GM18867 (cell line): ENCODE measurements at regions not wholly inside any gene's neighbourhood (a gene's known extent, or its start where the extent isn't known, plus 50 kb on each side); places are given as distances from the start of the nearest gene placed in this dataset.
A peak's percentile ranks its signal among the peaks of the same experiment; 100 is the strongest.
"Not testable (repeated sequence)": the region's sequence is repeated elsewhere in the genome, so short reads cannot be mapped to it uniquely, and the experiment has no call there.

Source experiments
- ATAC-seq: cut with Tn5 transposase; IDR thresholded peaks from one replicate; pipeline ENCODE4 v1.9.1; 2021; ENCODE audit warnings: mild to moderate bottlenecking, moderate library complexity; ENCODE audit not compliant: unreplicated experiment

- ATAC-seq = not testable (repeated sequence)
Measured at GRCh38 chr14:86064595-86064994, 534.7 kb downstream of the FLRT2 start.

- peak; percentile 53 for ATAC-seq
Measured at GRCh38 chr14:86057018-86057667, 527.2 kb downstream of the FLRT2 start.

GRCh38 chr14:86055512-86056075 lies 525.6 kb downstream of the FLRT2 start:
- ATAC-seq = no peak

GRCh38 chr14:86052868-86053267 lies 522.9 kb downstream of the FLRT2 start:
- no peak for ATAC-seq

- ATAC-seq = no peak
Measured at GRCh38 chr14:86050757-86051156, 520.8 kb downstream of the FLRT2 start.

GRCh38 chr14:86050072-86050683 lies 520.2 kb downstream of the FLRT2 start:
- ATAC-seq = no peak

- no peak for ATAC-seq
Measured at GRCh38 chr14:86039176-86039575, 509.2 kb downstream of the FLRT2 start.

GRCh38 chr14:86038387-86039042 lies 508.6 kb downstream of the FLRT2 start:
- peak; percentile 93 for ATAC-seq

GRCh38 chr14:86035882-86036281 lies 505.9 kb downstream of the FLRT2 start:
- peak; percentile 85 for ATAC-seq

- ATAC-seq = no peak
Measured at GRCh38 chr14:86027990-86028389, 498.0 kb downstream of the FLRT2 start.

GRCh38 chr14:86027144-86027543 lies 497.2 kb downstream of the FLRT2 start:
- no peak for ATAC-seq

GRCh38 chr14:86022031-86022629 lies 492.2 kb downstream of the FLRT2 start:
- no peak for ATAC-seq

- no peak for ATAC-seq
Measured at GRCh38 chr14:86020841-86021240, 490.9 kb downstream of the FLRT2 start.

- no peak for ATAC-seq
Measured at GRCh38 chr14:86015941-86016340, 486.0 kb downstream of the FLRT2 start.

- ATAC-seq = no peak
Measured at GRCh38 chr14:86015511-86015910, 485.6 kb downstream of the FLRT2 start.

- no peak for ATAC-seq
Measured at GRCh38 chr14:86013641-86014040, 483.7 kb downstream of the FLRT2 start.

GRCh38 chr14:86012461-86012860 lies 482.5 kb downstream of the FLRT2 start:
- ATAC-seq = no peak

- no peak for ATAC-seq
Measured at GRCh38 chr14:86003998-86004397, 474.1 kb downstream of the FLRT2 start.

GRCh38 chr14:85996551-85996950 lies 466.6 kb downstream of the FLRT2 start:
- ATAC-seq = no peak

- no peak for ATAC-seq
Measured at GRCh38 chr14:85991156-85991555, 461.2 kb downstream of the FLRT2 start.

GRCh38 chr14:85987907-85988306 lies 458.0 kb downstream of the FLRT2 start:
- ATAC-seq = no peak

GRCh38 chr14:85987292-85987691 lies 457.3 kb downstream of the FLRT2 start:
- no peak for ATAC-seq
